ENCODE measurements at regions not wholly inside any gene's neighbourhood (a gene's known extent, or its start where the extent isn't known, plus 50 kb on each side); places are given as distances from the start of the nearest gene placed in this dataset.

GRCh38 chr3:110783541-110783940 lies 288.1 kb upstream of the NECTIN3 start:
- TF ChIP-seq TCF12 (IDR thresholded peaks at IDR 0.05; ENCODE audit: low read depth) (no peak), TAF1 (IDR thresholded peaks at IDR 0.05; ENCODE audit: low read depth) (no peak), EP300 (IDR thresholded peaks at IDR 0.05; ENCODE audit: borderline replicate concordance) (no peak), ZBTB7A (IDR thresholded peaks at IDR 0.05; ENCODE audit: low read depth) (no peak), RAD21 (IDR thresholded peaks at IDR 0.05; ENCODE audit: low read depth) (no peak), FOXM1 (IDR thresholded peaks at IDR 0.05; ENCODE audit: borderline replicate concordance, low read depth) (no peak)

Measured in Ishikawa (cell line).